ENCODE measurements at regions not wholly inside any gene's neighbourhood (a gene's known extent, or its start where the extent isn't known, plus 50 kb on each side); places are given as distances from the start of the nearest gene placed in this dataset.

DNA sequence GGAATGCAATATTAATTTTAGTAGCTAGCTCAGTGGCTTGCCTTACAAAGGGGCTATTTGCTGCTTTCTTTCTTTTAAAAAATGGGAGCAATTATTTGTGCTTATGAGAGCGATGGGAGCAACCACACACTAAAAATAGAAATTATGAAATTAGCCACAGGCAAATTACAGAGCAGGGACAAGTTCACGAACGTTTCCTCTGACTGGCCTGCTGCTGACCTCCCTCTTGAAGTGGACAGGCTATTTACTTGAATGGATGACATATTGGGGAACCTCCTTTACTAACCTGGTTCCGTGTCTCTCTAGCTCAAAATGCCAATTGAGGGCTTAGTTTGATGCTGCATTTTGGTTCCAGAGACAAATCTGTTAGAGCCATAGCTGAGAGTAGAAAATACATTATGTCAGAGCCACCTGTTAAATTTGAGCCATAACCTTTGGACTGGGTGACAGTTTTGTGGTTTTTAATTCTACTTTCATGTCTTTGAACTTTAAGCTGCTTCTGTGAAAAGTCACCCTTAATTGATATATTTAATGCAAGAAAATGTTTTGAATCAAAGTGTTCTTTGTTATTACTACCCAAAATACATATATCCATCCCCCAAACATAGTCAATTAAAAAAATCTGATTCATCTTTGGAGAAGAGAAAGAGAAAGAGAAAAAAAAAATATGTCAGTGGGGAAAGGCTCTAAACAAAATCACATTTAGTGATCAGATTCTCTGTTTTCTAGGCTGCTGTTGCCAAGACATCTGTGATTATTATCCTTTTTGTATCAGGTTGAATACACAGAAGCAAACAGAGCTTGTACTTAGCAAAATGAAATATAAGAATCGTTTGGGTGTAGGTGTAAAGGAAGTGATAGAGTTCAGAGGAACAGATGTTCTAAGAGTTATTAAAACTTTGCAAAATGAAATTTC lies 351.9 kb downstream of the ADGRL2 start:
- H3K27ac ChIP-seq, result no peak overlapping the region
- no peaks in the 10 kb centered on the region for H3K9me3 ChIP-seq (ENCODE audit: low read depth)
- H3K4me2 ChIP-seq, result no peak overlapping the region
- no peaks in the 10 kb centered on the region for H3F3A ChIP-seq (ENCODE audit: low read depth)
- Mint-ChIP-seq H3K27me3 (ENCODE audit: insufficient read depth, low read depth) (peaks cover 3% of the 10 kb centered on the region), H3K27ac (no peak overlapping the region), H3K4me1 (peaks cover 3% of the 10 kb centered on the region), H3K9me3 (peaks cover 5% of the 10 kb centered on the region), H3K36me3 (no peaks in the 10 kb centered on the region), H3K4me3 (no peak overlapping the region)
- no peak for DNase-seq (ENCODE audit: low spot score)
- H3K79me2 ChIP-seq (ENCODE audit: low read depth), result no peaks in the 10 kb centered on the region
- H3K4me3 ChIP-seq, result no peak overlapping the region
- H3K36me3 ChIP-seq, result no peaks in the 10 kb centered on the region
- H2AFZ ChIP-seq (replicated peaks), result no peak overlapping the region
- no peak overlapping the region for H3K9ac ChIP-seq
- H4K20me1 ChIP-seq (ENCODE audit: low read depth), result no peaks in the 10 kb centered on the region
- peaks cover 3% of the 10 kb centered on the region for H3K4me1 ChIP-seq
- no peaks in the 10 kb centered on the region for H3K27me3 ChIP-seq
- TF ChIP-seq EZH2 (IDR thresholded peaks at IDR 0.05) (no peak), EZH2phosphoT487 (IDR thresholded peaks at IDR 0.05) (no peak)
- TF ChIP-seq, protein P1, sequence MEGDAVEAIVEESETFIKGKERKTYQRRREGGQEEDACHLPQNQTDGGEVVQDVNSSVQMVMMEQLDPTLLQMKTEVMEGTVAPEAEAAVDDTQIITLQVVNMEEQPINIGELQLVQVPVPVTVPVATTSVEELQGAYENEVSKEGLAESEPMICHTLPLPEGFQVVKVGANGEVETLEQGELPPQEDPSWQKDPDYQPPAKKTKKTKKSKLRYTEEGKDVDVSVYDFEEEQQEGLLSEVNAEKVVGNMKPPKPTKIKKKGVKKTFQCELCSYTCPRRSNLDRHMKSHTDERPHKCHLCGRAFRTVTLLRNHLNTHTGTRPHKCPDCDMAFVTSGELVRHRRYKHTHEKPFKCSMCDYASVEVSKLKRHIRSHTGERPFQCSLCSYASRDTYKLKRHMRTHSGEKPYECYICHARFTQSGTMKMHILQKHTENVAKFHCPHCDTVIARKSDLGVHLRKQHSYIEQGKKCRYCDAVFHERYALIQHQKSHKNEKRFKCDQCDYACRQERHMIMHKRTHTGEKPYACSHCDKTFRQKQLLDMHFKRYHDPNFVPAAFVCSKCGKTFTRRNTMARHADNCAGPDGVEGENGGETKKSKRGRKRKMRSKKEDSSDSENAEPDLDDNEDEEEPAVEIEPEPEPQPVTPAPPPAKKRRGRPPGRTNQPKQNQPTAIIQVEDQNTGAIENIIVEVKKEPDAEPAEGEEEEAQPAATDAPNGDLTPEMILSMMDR (IDR thresholded peaks at IDR 0.05), result no peak

DNA sequence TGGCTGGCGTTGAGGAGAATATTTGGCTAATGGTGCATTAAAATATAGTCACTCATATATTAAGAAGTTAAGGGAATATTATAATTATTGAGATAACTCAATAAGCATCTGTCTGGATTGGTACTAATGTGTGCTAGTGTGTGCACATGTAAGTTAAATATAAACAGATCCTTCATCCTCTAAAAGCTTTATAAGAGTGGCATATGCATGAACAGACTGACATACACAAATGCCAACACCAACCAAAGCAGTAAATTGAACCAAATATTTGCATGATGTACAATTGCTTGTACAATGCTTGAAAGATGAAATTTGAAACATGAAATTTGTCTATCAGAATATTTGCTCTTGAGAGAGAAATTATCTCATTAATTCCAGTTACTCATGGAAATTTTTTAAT lies 344.9 kb downstream of the ADGRL2 start:
- Mint-ChIP-seq H3K36me3 (no peaks in the 10 kb centered on the region), H3K27ac (no peak overlapping the region), H3K27me3 (ENCODE audit: insufficient read depth, low read depth) (peaks cover 3% of the 10 kb centered on the region), H3K4me1 (peaks cover 2% of the 10 kb centered on the region), H3K4me3 (no peak overlapping the region), H3K9me3 (peaks cover 2% of the 10 kb centered on the region)
- Histone ChIP-seq H3K4me2 (no peak overlapping the region), H3K4me3 (no peak overlapping the region), H3K9me3 (ENCODE audit: low read depth) (no peaks in the 10 kb centered on the region), H3F3A (ENCODE audit: low read depth) (no peaks in the 10 kb centered on the region), H3K27me3 (no peaks in the 10 kb centered on the region), H3K27ac (no peak overlapping the region), H4K20me1 (ENCODE audit: low read depth) (no peaks in the 10 kb centered on the region), H2AFZ (replicated peaks) (no peak overlapping the region), H3K4me1 (no peaks in the 10 kb centered on the region), H3K9ac (no peak overlapping the region), H3K36me3 (no peaks in the 10 kb centered on the region), H3K79me2 (ENCODE audit: low read depth) (no peaks in the 10 kb centered on the region)
- DNase-seq (ENCODE audit: low spot score), result no peak
- TF ChIP-seq EZH2phosphoT487 (IDR thresholded peaks at IDR 0.05), result no peak
- TF ChIP-seq EZH2 (IDR thresholded peaks at IDR 0.05), result no peak
- TF ChIP-seq, protein P1 (IDR thresholded peaks at IDR 0.05), result no peak

DNA sequence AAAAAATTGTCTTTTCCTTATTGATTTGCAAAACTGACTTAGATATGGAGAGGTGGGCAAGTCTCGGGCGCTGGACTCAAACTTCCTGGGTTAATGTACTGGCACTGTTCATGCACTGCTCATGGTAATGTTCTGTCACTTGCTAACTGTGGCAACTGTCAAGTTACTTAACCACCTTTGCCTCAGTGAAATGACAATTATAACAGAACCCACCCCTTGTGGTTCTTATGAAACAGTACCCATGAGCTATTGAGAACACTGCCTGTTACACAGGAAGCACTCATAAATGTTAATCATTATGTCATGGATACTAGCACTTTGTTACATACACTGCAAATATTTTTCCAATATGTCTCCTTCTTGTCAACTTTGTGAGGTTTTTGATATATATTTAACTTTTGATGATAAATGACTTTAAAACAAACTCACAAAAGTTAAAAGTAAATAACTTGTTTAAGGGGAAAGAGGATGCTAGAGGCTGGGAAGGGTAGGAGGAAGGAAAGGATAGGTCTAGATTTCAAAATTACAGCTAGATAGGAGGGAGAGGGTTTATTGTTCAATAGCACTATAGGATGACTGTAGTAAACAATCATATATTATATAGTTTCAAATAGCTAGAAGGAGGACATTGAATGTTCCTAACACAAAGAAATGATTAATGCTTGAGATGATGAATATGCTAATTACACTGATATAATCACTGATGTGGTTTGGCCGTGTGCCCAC lies 342.5 kb downstream of the ADGRL2 start:
- Histone ChIP-seq H3K9me3 (ENCODE audit: low read depth) (no peaks in the 10 kb centered on the region), H3K79me2 (ENCODE audit: low read depth) (no peaks in the 10 kb centered on the region), H3K27me3 (no peaks in the 10 kb centered on the region), H3K4me3 (no peak overlapping the region), H3K36me3 (no peaks in the 10 kb centered on the region), H3K4me2 (no peak overlapping the region), H3K27ac (no peak overlapping the region), H4K20me1 (ENCODE audit: low read depth) (no peaks in the 10 kb centered on the region), H3K9ac (no peak overlapping the region), H3F3A (ENCODE audit: low read depth) (no peaks in the 10 kb centered on the region), H2AFZ (replicated peaks) (no peak overlapping the region), H3K4me1 (no peaks in the 10 kb centered on the region)
- Mint-ChIP-seq H3K27me3 (ENCODE audit: insufficient read depth, low read depth) (peaks cover 3% of the 10 kb centered on the region), H3K36me3 (no peaks in the 10 kb centered on the region), H3K4me3 (no peak overlapping the region), H3K4me1 (peaks cover 3% of the 10 kb centered on the region), H3K9me3 (peaks cover 4% of the 10 kb centered on the region), H3K27ac (no peak overlapping the region)
- DNase-seq (ENCODE audit: low spot score), result no peak
- TF ChIP-seq, protein P1 (IDR thresholded peaks at IDR 0.05), result no peak
- TF ChIP-seq EZH2phosphoT487 (IDR thresholded peaks at IDR 0.05), result no peak
- TF ChIP-seq EZH2 (IDR thresholded peaks at IDR 0.05), result no peak
